Esophagus muscularis mucosa (tissue), 4 donors: ENCODE measurements at regions not wholly inside any gene's neighbourhood (a gene's known extent, or its start where the extent isn't known, plus 50 kb on each side); places are given as distances from the start of the nearest gene placed in this dataset.

Experiments
- DNase-seq: peaks from one replicate; pipeline ENCODE4 v3.0.0-alpha.2; 2017; ENCODE audit errors: extremely low spot score
- H3K27ac ChIP-seq, 4 donors: fragments of 200-600 bp; sonication (generic); replicated peaks in 1 of 4; 1 replicate in 3 of 4; 2 replicates in 1 of 4; pipeline ENCODE4 v1.5.1; 2016 to 2019; ENCODE audit warnings: mild to moderate bottlenecking in 1 of 4
- H3K27me3 ChIP-seq, 4 donors: fragments of 200-600 bp; sonication (generic); one replicate each; pipeline versions ENCODE4 v1.5.1 to v1.6.0; 2016 to 2019
- H3K36me3 ChIP-seq, 4 donors: fragments of 200-600 bp; sonication (generic); one replicate each; pipeline ENCODE4 v1.5.1; 2016 to 2019
- H3K4me1 ChIP-seq, 4 donors: fragments of 200-600 bp; sonication (generic); one replicate each; pipeline ENCODE4 v1.5.1; 2016 to 2019
- H3K4me3 ChIP-seq, 4 donors: fragments of 200-600 bp; sonication (generic); 1 replicate in 2 of 4; 2 replicates in 2 of 4; pipeline ENCODE4 v1.5.1; 2016 to 2019; ENCODE audit warnings: mild to moderate bottlenecking in 4 of 4, moderate library complexity in 1 of 4
- H3K9me3 ChIP-seq, 4 donors: fragments of 200-600 bp; sonication (generic); 1 replicate in 3 of 4; 2 replicates in 1 of 4; pipeline ENCODE4 v1.5.1; 2016 to 2019
- EP300 ChIP-seq: sonication (generic); formaldehyde crosslinking; IDR thresholded peaks from one replicate; pipeline ENCODE4 v1.6.1; 2017; ENCODE audit warnings: antibody characterized with exemption
- POLR2A ChIP-seq: fragments of 450-650 bp; IDR thresholded peaks from one replicate; pipeline ENCODE4 v1.6.1; 2017; ENCODE audit warnings: antibody characterized with exemption, moderate library complexity, mild to moderate bottlenecking, low read depth
- POLR2AphosphoS5 ChIP-seq, 2 donors: sonication (generic); formaldehyde crosslinking; IDR thresholded peaks; one replicate each; pipeline ENCODE4 v1.6.1; 2017; ENCODE audit warnings: antibody characterized with exemption in 2 of 2
- WGBS: methylation state at CpG from one replicate; pipeline ENCODE4 v1.1.5; 2018; 5-methylcytosine and 5-hydroxymethylcytosine counted together
- intact Hi-C: fragments of 100-400 bp; cut with DNase I; formaldehyde crosslinking; loops from one replicate; pipeline ENCODE4 v1.15.1; 2023
- TF ChIP-seq, protein P1 (sequence below), 3 experiments: fragments of 200-600 bp in 2 of 3; fragments of 450-650 bp in 1 of 3; sonication (generic) in 2 of 3; IDR thresholded peaks; one replicate each; pipeline ENCODE4 v1.5.1; 2017 to 2019; ENCODE audit warnings: antibody characterized with exemption in 3 of 3, mild to moderate bottlenecking in 2 of 3, moderate library complexity in 1 of 3

GRCh38 chr1:69433073-69433472 is 134.6 kb upstream of the LRRC7 start:
- no peak for DNase-seq
- no peak overlapping the region for H3K4me3 ChIP-seq
- no peak overlapping the region for H3K27ac ChIP-seq
- TF ChIP-seq POLR2AphosphoS5 (IDR thresholded peaks at IDR 0.05) (no peak), EP300 (no peak), POLR2A (no peak)
- TF ChIP-seq, protein P1, sequence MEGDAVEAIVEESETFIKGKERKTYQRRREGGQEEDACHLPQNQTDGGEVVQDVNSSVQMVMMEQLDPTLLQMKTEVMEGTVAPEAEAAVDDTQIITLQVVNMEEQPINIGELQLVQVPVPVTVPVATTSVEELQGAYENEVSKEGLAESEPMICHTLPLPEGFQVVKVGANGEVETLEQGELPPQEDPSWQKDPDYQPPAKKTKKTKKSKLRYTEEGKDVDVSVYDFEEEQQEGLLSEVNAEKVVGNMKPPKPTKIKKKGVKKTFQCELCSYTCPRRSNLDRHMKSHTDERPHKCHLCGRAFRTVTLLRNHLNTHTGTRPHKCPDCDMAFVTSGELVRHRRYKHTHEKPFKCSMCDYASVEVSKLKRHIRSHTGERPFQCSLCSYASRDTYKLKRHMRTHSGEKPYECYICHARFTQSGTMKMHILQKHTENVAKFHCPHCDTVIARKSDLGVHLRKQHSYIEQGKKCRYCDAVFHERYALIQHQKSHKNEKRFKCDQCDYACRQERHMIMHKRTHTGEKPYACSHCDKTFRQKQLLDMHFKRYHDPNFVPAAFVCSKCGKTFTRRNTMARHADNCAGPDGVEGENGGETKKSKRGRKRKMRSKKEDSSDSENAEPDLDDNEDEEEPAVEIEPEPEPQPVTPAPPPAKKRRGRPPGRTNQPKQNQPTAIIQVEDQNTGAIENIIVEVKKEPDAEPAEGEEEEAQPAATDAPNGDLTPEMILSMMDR (IDR thresholded peaks at IDR 0.05), result no peak
- H3K4me1 ChIP-seq, result no peaks in the 10 kb centered on the region
- H3K9me3 ChIP-seq, result no peaks in the 10 kb centered on the region
- intact Hi-C loops, result no loop called here
- H3K27me3 ChIP-seq, result no peaks in the 10 kb centered on the region
- no peaks in the 10 kb centered on the region for H3K36me3 ChIP-seq

DNA sequence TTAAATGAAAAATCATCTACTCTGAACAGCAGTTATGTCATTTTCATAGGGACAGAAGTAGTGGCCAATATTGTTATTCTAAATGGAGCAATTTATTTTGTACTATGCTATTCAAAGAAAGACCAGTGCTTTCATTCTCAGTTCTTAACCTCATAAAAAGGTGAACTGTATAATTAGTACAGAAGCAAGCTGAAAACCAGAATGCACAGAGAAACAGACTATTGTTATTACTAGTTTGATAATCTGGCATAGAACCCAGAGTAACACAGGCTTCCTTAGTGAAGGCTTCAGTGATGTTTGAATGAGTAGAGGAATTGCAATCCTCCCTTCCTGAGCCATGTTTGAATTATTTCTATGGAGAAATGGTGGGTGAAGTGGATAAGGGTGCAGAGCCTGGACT is 131.6 kb upstream of the LRRC7 start:
- intact Hi-C loops, result no loop called here
- Histone ChIP-seq H3K4me3 (no peak overlapping the region), H3K36me3 (no peaks in the 10 kb centered on the region), H3K4me1 (no peaks in the 10 kb centered on the region), H3K27ac (no peak overlapping the region), H3K27me3 (no peaks in the 10 kb centered on the region), H3K9me3 (no peaks in the 10 kb centered on the region)
- DNase-seq, result no peak
- TF ChIP-seq POLR2AphosphoS5 (IDR thresholded peaks at IDR 0.05) (no peak), EP300 (no peak), POLR2A (no peak)
- TF ChIP-seq, protein P1 (IDR thresholded peaks at IDR 0.05), result no peak

- H3K9me3 ChIP-seq, result no peaks in the 10 kb centered on the region
Measured at GRCh38 chr1:69438056-69438795, 129.5 kb upstream of the LRRC7 start.

DNA sequence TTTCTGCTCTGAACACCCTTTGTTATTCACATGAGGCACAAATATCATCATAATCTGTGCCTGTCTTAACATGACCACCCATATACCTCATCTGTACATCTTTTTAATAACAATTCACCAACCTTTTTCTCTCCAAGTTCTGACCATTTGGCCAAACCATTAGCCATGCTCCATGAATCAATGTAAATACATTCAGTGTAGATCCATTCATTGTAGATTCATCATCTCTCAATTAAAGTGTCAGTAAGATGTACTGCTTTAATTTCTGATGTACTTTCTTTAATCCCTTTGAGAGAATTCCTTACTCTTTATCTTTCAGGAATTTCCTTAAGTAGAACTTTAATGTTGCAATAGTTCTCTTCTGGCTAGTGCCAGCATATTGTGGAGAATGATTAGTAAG is 126.2 kb upstream of the LRRC7 start:
- no peak for DNase-seq
- no peaks in the 10 kb centered on the region for H3K27me3 ChIP-seq
- H3K9me3 ChIP-seq, result no peaks in the 10 kb centered on the region
- no peak overlapping the region for H3K27ac ChIP-seq
- no peaks in the 10 kb centered on the region for H3K4me1 ChIP-seq
- no peaks in the 10 kb centered on the region for H3K36me3 ChIP-seq
- intact Hi-C loops, result no loop called here
- TF ChIP-seq, protein P1 (IDR thresholded peaks at IDR 0.05), result no peak
- no peak for TF ChIP-seq POLR2AphosphoS5 (IDR thresholded peaks at IDR 0.05)
- TF ChIP-seq POLR2A, result no peak
- no peak for TF ChIP-seq EP300
- H3K4me3 ChIP-seq, result no peak overlapping the region

More at GRCh38 chr1:69438056-69438795, 129.5 kb upstream of the LRRC7 start:
- Histone ChIP-seq H3K27me3 (no peaks in the 10 kb centered on the region), H3K4me1 (no peaks in the 10 kb centered on the region), H3K4me3 (no peak overlapping the region), H3K36me3 (no peaks in the 10 kb centered on the region), H3K27ac (no peak overlapping the region)
- intact Hi-C loops, result no loop called here
- WGBS, result 36% methylated on average over 5 of the region's 5 CpGs
- TF ChIP-seq EP300 (no peak), POLR2A (no peak), POLR2AphosphoS5 (IDR thresholded peaks at IDR 0.05) (no peak)
- TF ChIP-seq, protein P1 (IDR thresholded peaks at IDR 0.05), result no peak
- DNase-seq, result no peak

DNA sequence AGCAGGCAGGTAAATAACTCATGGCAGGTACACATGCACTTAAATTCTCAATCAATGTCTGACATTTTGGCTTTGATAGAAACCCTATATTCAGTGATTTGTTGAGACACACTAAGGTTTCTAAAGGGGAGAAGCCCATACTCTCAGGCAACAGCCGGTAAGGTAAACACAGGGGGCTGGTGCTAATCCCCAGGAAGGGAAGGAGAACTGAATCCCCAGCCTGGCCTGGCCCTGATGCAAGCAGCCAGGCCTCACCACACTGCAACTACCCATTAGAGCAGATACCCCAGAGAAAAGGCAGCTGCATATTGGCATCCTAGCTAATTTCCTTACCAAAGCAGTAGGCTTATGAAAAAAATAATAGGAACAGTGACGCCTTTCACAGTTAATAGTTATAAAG is 116.5 kb upstream of the LRRC7 start:
- Histone ChIP-seq H3K27ac (no peak overlapping the region), H3K36me3 (no peaks in the 10 kb centered on the region), H3K9me3 (peaks cover 0 to 4% (median 0%) of the 10 kb centered on the region in 4 donors), H3K4me1 (no peaks in the 10 kb centered on the region), H3K4me3 (no peak overlapping the region), H3K27me3 (no peaks in the 10 kb centered on the region)
- DNase-seq, result no peak
- intact Hi-C loops, result no loop called here
- TF ChIP-seq, protein P1 (IDR thresholded peaks at IDR 0.05), result no peak
- TF ChIP-seq EP300 (no peak), POLR2AphosphoS5 (IDR thresholded peaks at IDR 0.05) (no peak), POLR2A (no peak)
- 73% methylated on average over 2 of the region's 2 CpGs for WGBS
